OCI-LY3 (cell line): ENCODE measurements at regions not wholly inside any gene's neighbourhood (a gene's known extent, or its start where the extent isn't known, plus 50 kb on each side); places are given as distances from the start of the nearest gene placed in this dataset.

Source experiments
- H2AFZ ChIP-seq: fragments of 200-600, 300-600 bp; shearing (Covaris generic); 2 replicates; pipeline ENCODE4 v1.6.0; 2014; ENCODE audit warnings: antibody characterized with exemption, low read depth, low read length
- H3K27ac ChIP-seq: fragments of 200-600, 300-600 bp; sonication (generic); 2 replicates; pipeline ENCODE4 v1.5.1; 2014; ENCODE audit warnings: mild to moderate bottlenecking, low read length, moderate library complexity, mixed read lengths
- H3K27me3 ChIP-seq: fragments of 200-600, 300-600 bp; sonication (generic); 2 replicates; pipeline ENCODE4 v1.6.1; 2014; ENCODE audit warnings: low read depth, low read length, mixed read lengths
- H3K36me3 ChIP-seq: fragments of 200-600, 300-600 bp; sonication (generic); replicated peaks from 2 replicates; pipeline ENCODE3; 2014; ENCODE audit warnings: low read depth, low read length, mixed read lengths
- H3K4me1 ChIP-seq: fragments of 300-600, 200-600 bp; sonication (generic); 2 replicates; pipeline ENCODE4 v1.6.1; 2014; ENCODE audit warnings: low read length, mixed read lengths
- H3K4me2 ChIP-seq: fragments of 200-600, 300-600 bp; sonication (generic); 2 replicates; pipeline ENCODE4 v1.6.1; 2014; ENCODE audit warnings: low read length, mixed read lengths
- H3K4me3 ChIP-seq: fragments of 300-600, 200-600 bp; sonication (generic); 2 replicates; pipeline ENCODE4 v1.5.1; 2014; ENCODE audit warnings: antibody characterized with exemption, mild to moderate bottlenecking, low read length, moderate library complexity
- H3K79me2 ChIP-seq: fragments of 300-600, 200-600 bp; shearing (Covaris generic); 2 replicates; pipeline ENCODE4 v1.6.1; 2014; ENCODE audit warnings: mild to moderate bottlenecking, low read length, mixed read lengths
- H3K9ac ChIP-seq: fragments of 300-600, 200-600 bp; shearing (Covaris generic); 2 replicates; pipeline ENCODE4 v1.6.0; 2014; ENCODE audit warnings: mild to moderate bottlenecking, low read length, moderate library complexity
- H3K9me3 ChIP-seq: fragments of 200-600, 300-600 bp; shearing (Covaris generic); 2 replicates; pipeline ENCODE4 v1.6.1; 2014; ENCODE audit warnings: low read length, mixed read lengths; ENCODE audit not compliant: insufficient read depth
- H4K20me1 ChIP-seq: fragments of 200-600, 300-600 bp; sonication (generic); 2 replicates; pipeline ENCODE4 v1.6.1; 2016; ENCODE audit warnings: low read length, mixed read lengths; ENCODE audit not compliant: insufficient read depth
- CTCF ChIP-seq: fragments of 200-600, 300-600 bp; sonication (generic); IDR thresholded peaks from 2 replicates; pipeline ENCODE4 v1.5.1; 2014; ENCODE audit warnings: antibody characterized with exemption, low read length, low read depth
- EZH2phosphoT487 ChIP-seq: fragments of 200-600 bp; shearing (Covaris generic); IDR thresholded peaks from 2 replicates; pipeline ENCODE4 v1.6.1; 2018; ENCODE audit warnings: antibody characterized with exemption, mixed run types, low read depth

- H3K27me3 ChIP-seq = no peaks in the 10 kb centered on the region
- no peak overlapping the region for H3K4me2 ChIP-seq
- no peak overlapping the region for H3K4me3 ChIP-seq
- no peaks in the 10 kb centered on the region for H3K9me3 ChIP-seq
- no peak overlapping the region for H3K27ac ChIP-seq
- no peak overlapping the region for H2AFZ ChIP-seq
- no peaks in the 10 kb centered on the region for H3K79me2 ChIP-seq
- no peaks in the 10 kb centered on the region for H3K36me3 ChIP-seq
- no peaks in the 10 kb centered on the region for H4K20me1 ChIP-seq
- TF ChIP-seq CTCF = no peak
- no peak for TF ChIP-seq EZH2phosphoT487
- no peak overlapping the region for H3K9ac ChIP-seq
- H3K4me1 ChIP-seq = no peaks in the 10 kb centered on the region
Observed at GRCh38 chr7:35314354-35314753, 60.5 kb upstream of the TBX20 start.

GRCh38 chr7:35313575-35313974 is 59.7 kb upstream of the TBX20 start:
- H3K4me1 ChIP-seq = no peaks in the 10 kb centered on the region
- H4K20me1 ChIP-seq = no peaks in the 10 kb centered on the region
- H3K79me2 ChIP-seq = no peaks in the 10 kb centered on the region
- no peaks in the 10 kb centered on the region for H3K9me3 ChIP-seq
- H3K27ac ChIP-seq = no peak overlapping the region
- H3K27me3 ChIP-seq = no peaks in the 10 kb centered on the region
- no peak overlapping the region for H3K4me3 ChIP-seq
- H2AFZ ChIP-seq = no peak overlapping the region
- no peak overlapping the region for H3K4me2 ChIP-seq
- TF ChIP-seq EZH2phosphoT487 (no peak), CTCF (no peak)
- H3K36me3 ChIP-seq = no peaks in the 10 kb centered on the region
- no peak overlapping the region for H3K9ac ChIP-seq
